OCI-LY3 (cell line): ENCODE measurements at regions not wholly inside any gene's neighbourhood (a gene's known extent, or its start where the extent isn't known, plus 50 kb on each side); places are given as distances from the start of the nearest gene placed in this dataset.

Source experiments
- H2AFZ ChIP-seq: fragments of 200-600, 300-600 bp; shearing (Covaris generic); 2 replicates; pipeline ENCODE4 v1.6.0; 2014; ENCODE audit warnings: antibody characterized with exemption, low read depth, low read length
- H3K27ac ChIP-seq: fragments of 200-600, 300-600 bp; sonication (generic); 2 replicates; pipeline ENCODE4 v1.5.1; 2014; ENCODE audit warnings: mild to moderate bottlenecking, low read length, moderate library complexity, mixed read lengths
- H3K27me3 ChIP-seq: fragments of 200-600, 300-600 bp; sonication (generic); 2 replicates; pipeline ENCODE4 v1.6.1; 2014; ENCODE audit warnings: low read depth, low read length, mixed read lengths
- H3K36me3 ChIP-seq: fragments of 200-600, 300-600 bp; sonication (generic); replicated peaks from 2 replicates; pipeline ENCODE3; 2014; ENCODE audit warnings: low read depth, low read length, mixed read lengths
- H3K4me1 ChIP-seq: fragments of 300-600, 200-600 bp; sonication (generic); 2 replicates; pipeline ENCODE4 v1.6.1; 2014; ENCODE audit warnings: low read length, mixed read lengths
- H3K4me2 ChIP-seq: fragments of 200-600, 300-600 bp; sonication (generic); 2 replicates; pipeline ENCODE4 v1.6.1; 2014; ENCODE audit warnings: low read length, mixed read lengths
- H3K4me3 ChIP-seq: fragments of 300-600, 200-600 bp; sonication (generic); 2 replicates; pipeline ENCODE4 v1.5.1; 2014; ENCODE audit warnings: antibody characterized with exemption, mild to moderate bottlenecking, low read length, moderate library complexity
- H3K79me2 ChIP-seq: fragments of 300-600, 200-600 bp; shearing (Covaris generic); 2 replicates; pipeline ENCODE4 v1.6.1; 2014; ENCODE audit warnings: mild to moderate bottlenecking, low read length, mixed read lengths
- H3K9ac ChIP-seq: fragments of 300-600, 200-600 bp; shearing (Covaris generic); 2 replicates; pipeline ENCODE4 v1.6.0; 2014; ENCODE audit warnings: mild to moderate bottlenecking, low read length, moderate library complexity
- H3K9me3 ChIP-seq: fragments of 200-600, 300-600 bp; shearing (Covaris generic); 2 replicates; pipeline ENCODE4 v1.6.1; 2014; ENCODE audit warnings: low read length, mixed read lengths; ENCODE audit not compliant: insufficient read depth
- H4K20me1 ChIP-seq: fragments of 200-600, 300-600 bp; sonication (generic); 2 replicates; pipeline ENCODE4 v1.6.1; 2016; ENCODE audit warnings: low read length, mixed read lengths; ENCODE audit not compliant: insufficient read depth
- CTCF ChIP-seq: fragments of 200-600, 300-600 bp; sonication (generic); IDR thresholded peaks from 2 replicates; pipeline ENCODE4 v1.5.1; 2014; ENCODE audit warnings: antibody characterized with exemption, low read length, low read depth
- EZH2phosphoT487 ChIP-seq: fragments of 200-600 bp; shearing (Covaris generic); IDR thresholded peaks from 2 replicates; pipeline ENCODE4 v1.6.1; 2018; ENCODE audit warnings: antibody characterized with exemption, mixed run types, low read depth

GRCh38 chr1:97983126-97983525 is 62.3 kb upstream of the DPYD start:
- no peak for TF ChIP-seq CTCF
- TF ChIP-seq EZH2phosphoT487: no peak
- Histone ChIP-seq H3K9me3 (no peaks in the 10 kb centered on the region), H2AFZ (no peak overlapping the region), H3K9ac (no peak overlapping the region), H3K27me3 (no peaks in the 10 kb centered on the region), H3K79me2 (no peaks in the 10 kb centered on the region), H3K4me3 (no peak overlapping the region), H3K27ac (no peak overlapping the region), H3K4me2 (no peak overlapping the region), H3K4me1 (no peaks in the 10 kb centered on the region), H3K36me3 (no peaks in the 10 kb centered on the region), H4K20me1 (no peaks in the 10 kb centered on the region)

GRCh38 chr1:97980530-97980929 is 59.7 kb upstream of the DPYD start:
- Histone ChIP-seq H3K36me3 (no peaks in the 10 kb centered on the region), H4K20me1 (no peaks in the 10 kb centered on the region), H3K4me2 (no peak overlapping the region)

GRCh38 chr1:97976801-97977200 is 56.0 kb upstream of the DPYD start:
- Histone ChIP-seq H3K4me2 (no peak overlapping the region), H4K20me1 (no peaks in the 10 kb centered on the region), H3K9ac (no peak overlapping the region), H3K4me3 (no peak overlapping the region), H3K27me3 (no peaks in the 10 kb centered on the region), H2AFZ (no peak overlapping the region), H3K9me3 (no peaks in the 10 kb centered on the region), H3K36me3 (no peaks in the 10 kb centered on the region), H3K79me2 (no peaks in the 10 kb centered on the region), H3K27ac (no peak overlapping the region), H3K4me1 (no peaks in the 10 kb centered on the region)
- TF ChIP-seq CTCF (no peak), EZH2phosphoT487 (no peak)

More at GRCh38 chr1:97980530-97980929, 59.7 kb upstream of the DPYD start:
- Histone ChIP-seq H3K4me1 (no peaks in the 10 kb centered on the region), H3K27me3 (no peaks in the 10 kb centered on the region), H3K79me2 (no peaks in the 10 kb centered on the region), H3K27ac (no peak overlapping the region), H3K9ac (no peak overlapping the region), H3K9me3 (no peaks in the 10 kb centered on the region), H3K4me3 (no peak overlapping the region), H2AFZ (no peak overlapping the region)
- TF ChIP-seq EZH2phosphoT487 (no peak), CTCF (no peak)
